ENCODE measurements at regions not wholly inside any gene's neighbourhood (a gene's known extent, or its start where the extent isn't known, plus 50 kb on each side); places are given as distances from the start of the nearest gene placed in this dataset.

DNA sequence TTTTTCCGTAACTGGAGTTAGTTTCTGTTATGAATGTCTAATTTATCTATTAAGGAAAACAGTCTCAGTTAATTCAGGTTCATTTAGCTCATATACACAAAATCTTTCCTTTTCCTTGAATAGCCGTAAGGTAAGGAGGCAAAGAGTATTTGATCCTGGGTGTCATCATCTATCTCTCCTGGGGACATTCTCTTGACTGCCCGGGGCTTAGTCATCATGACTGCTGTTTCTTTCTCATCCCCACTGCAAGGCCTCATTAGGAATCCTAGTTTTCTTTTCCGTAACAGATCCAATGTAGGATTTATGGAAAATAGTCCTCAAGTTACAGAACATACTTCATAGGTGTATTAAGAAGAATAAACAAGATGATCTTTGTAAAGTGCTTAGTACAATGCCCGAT lies 134.9 kb upstream of the CHD1 start:
- Histone ChIP-seq H3K27ac (ENCODE audit: low read length) (no peak overlapping the region), H3K36me3 (replicated peaks; ENCODE audit: insufficient read depth, low read length) (no peaks in the 10 kb centered on the region), H4K20me1 (ENCODE audit: insufficient read depth, low read length) (no peaks in the 10 kb centered on the region), H3F3A (ENCODE audit: insufficient read depth, low read length) (no peaks in the 10 kb centered on the region), H2AFZ (ENCODE audit: low read length) (no peak overlapping the region), H3K9ac (ENCODE audit: low read length) (no peak overlapping the region), H3K4me3 (ENCODE audit: low read length) (no peak overlapping the region), H3K4me1 (ENCODE audit: low read length) (peaks cover 14% of the 10 kb centered on the region), H3K4me2 (ENCODE audit: low read depth, low read length) (no peak overlapping the region), H3K9me2 (replicated peaks; ENCODE audit: insufficient read depth, low read length) (no peaks in the 10 kb centered on the region), H3K27me3 (replicated peaks; ENCODE audit: insufficient read depth, low read length) (no peaks in the 10 kb centered on the region), H3K9me3 (replicated peaks; ENCODE audit: insufficient read depth, low read length) (no peaks in the 10 kb centered on the region), H3K79me2 (ENCODE audit: low read length) (no peaks in the 10 kb centered on the region)
- TF ChIP-seq EZH2phosphoT487 (IDR thresholded peaks at IDR 0.05; ENCODE audit: low read length) = no peak
- TF ChIP-seq, protein P1, sequence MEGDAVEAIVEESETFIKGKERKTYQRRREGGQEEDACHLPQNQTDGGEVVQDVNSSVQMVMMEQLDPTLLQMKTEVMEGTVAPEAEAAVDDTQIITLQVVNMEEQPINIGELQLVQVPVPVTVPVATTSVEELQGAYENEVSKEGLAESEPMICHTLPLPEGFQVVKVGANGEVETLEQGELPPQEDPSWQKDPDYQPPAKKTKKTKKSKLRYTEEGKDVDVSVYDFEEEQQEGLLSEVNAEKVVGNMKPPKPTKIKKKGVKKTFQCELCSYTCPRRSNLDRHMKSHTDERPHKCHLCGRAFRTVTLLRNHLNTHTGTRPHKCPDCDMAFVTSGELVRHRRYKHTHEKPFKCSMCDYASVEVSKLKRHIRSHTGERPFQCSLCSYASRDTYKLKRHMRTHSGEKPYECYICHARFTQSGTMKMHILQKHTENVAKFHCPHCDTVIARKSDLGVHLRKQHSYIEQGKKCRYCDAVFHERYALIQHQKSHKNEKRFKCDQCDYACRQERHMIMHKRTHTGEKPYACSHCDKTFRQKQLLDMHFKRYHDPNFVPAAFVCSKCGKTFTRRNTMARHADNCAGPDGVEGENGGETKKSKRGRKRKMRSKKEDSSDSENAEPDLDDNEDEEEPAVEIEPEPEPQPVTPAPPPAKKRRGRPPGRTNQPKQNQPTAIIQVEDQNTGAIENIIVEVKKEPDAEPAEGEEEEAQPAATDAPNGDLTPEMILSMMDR (IDR thresholded peaks at IDR 0.05; ENCODE audit: low read length) = no peak
- no peak for TF ChIP-seq EZH2 (optimal IDR thresholded peaks at IDR 0.05; ENCODE audit: low read depth, low read length)
- DNase-seq = no peak

DNA sequence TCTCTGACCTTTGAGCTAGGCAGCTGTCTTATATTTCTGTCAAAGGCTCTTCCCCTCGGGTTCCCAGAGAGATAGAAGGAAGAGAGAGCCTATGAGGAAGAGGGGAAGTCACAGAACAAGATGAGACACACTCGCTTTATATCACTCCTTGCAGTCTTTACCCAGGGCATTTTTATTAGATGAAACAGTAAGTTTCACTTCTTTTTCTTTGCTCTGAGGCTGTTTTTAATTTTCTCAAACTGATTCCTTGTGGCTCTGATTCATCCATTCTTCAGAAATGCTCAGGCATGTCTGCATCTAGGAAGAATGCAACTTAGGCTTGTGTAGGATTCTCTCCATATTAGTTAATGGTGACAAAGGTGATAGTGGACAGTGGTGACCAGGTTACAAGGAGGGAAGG lies 132.9 kb upstream of the CHD1 start:
- no peaks in the 10 kb centered on the region for H3K79me2 ChIP-seq (ENCODE audit: low read length)
- H3K27ac ChIP-seq (ENCODE audit: low read length) = no peak overlapping the region
- H3K4me1 ChIP-seq (ENCODE audit: low read length) = peaks cover 14% of the 10 kb centered on the region
- H3K9me3 ChIP-seq (replicated peaks; ENCODE audit: insufficient read depth, low read length) = no peaks in the 10 kb centered on the region
- H3F3A ChIP-seq (ENCODE audit: insufficient read depth, low read length) = no peaks in the 10 kb centered on the region
- H2AFZ ChIP-seq (ENCODE audit: low read length) = no peak overlapping the region
- H3K9me2 ChIP-seq (replicated peaks; ENCODE audit: insufficient read depth, low read length) = no peaks in the 10 kb centered on the region
- TF ChIP-seq EZH2phosphoT487 (IDR thresholded peaks at IDR 0.05; ENCODE audit: low read length) (no peak), EZH2 (optimal IDR thresholded peaks at IDR 0.05; ENCODE audit: low read depth, low read length) (no peak)
- TF ChIP-seq, protein P1 (IDR thresholded peaks at IDR 0.05; ENCODE audit: low read length) = no peak
- no peak overlapping the region for H3K9ac ChIP-seq (ENCODE audit: low read length)
- H3K36me3 ChIP-seq (replicated peaks; ENCODE audit: insufficient read depth, low read length) = no peaks in the 10 kb centered on the region
- H3K4me2 ChIP-seq (ENCODE audit: low read depth, low read length) = no peak overlapping the region
- no peak for DNase-seq
- H3K27me3 ChIP-seq (replicated peaks; ENCODE audit: insufficient read depth, low read length) = no peaks in the 10 kb centered on the region
- no peak overlapping the region for H3K4me3 ChIP-seq (ENCODE audit: low read length)
- H4K20me1 ChIP-seq (ENCODE audit: insufficient read depth, low read length) = no peaks in the 10 kb centered on the region

DNA sequence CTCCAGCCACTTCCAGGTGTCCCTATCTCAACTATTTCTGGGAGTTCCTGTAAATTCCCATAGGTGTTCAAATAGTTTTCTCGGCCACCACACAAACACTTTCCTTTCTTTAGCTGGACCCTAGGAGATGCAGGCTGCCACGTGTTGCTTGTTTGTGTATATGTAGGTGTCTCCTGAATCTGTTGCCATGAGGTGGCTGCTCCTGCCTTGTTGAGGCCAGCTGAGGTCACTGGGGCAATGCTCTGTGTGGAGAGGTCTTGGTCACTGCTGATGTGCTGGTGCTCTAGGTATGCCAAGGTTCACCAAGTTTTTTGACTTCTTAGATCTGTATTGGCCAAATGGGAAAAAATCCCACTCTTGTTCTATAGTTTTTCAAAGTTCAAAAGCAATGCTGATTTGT lies 132.5 kb upstream of the CHD1 start:
- H3K27me3 ChIP-seq (replicated peaks; ENCODE audit: insufficient read depth, low read length) = no peaks in the 10 kb centered on the region

DNA sequence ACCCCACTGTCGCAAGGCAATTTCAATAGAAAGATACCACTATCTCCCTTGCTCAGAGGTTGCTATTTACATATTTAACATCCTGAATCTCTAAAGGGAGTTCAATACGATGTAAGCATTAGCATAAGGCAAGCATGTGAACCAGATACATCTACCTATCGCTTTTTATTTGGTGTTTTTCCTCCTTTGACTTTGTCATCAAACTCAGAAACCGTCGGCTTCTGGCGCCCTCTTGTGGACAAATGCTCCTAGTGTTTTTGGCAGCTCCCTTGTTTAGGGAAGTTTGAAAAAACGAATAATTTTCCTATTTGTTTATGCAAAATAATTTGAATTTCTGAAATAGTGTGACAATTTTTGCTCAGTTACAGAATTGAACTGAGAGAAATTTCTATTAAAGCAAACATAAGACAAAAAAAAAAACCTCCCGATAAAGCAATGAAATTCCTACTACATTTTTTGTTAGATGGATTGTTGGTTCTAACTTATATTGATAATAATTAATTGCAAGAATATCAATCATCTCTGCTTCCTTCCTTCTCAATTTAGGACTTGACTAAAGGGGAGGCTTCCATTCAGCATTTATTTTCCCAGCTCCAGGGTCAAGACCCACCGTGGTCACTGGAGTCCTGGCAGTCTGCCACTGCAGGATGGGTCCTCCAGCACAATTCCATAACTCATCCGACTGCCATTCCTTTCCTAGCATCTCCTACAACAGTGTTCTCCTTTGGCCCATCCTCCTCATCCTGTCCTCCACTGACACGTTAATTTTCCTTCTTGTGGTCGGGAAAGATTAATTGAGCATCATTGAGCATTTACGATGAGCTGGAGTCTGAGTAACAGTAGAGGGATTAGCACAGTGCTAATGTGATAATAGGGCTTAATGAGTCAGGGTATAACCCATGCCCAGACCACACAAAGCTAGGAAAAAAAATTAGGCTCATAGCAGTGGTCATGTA lies 131.8 kb upstream of the CHD1 start:
- Histone ChIP-seq H4K20me1 (ENCODE audit: insufficient read depth, low read length) (no peaks in the 10 kb centered on the region), H3K4me3 (ENCODE audit: low read length) (peak overlapping the region; percentile 13), H3K9ac (ENCODE audit: low read length) (no peak overlapping the region), H3K36me3 (replicated peaks; ENCODE audit: insufficient read depth, low read length) (no peaks in the 10 kb centered on the region), H3K9me2 (replicated peaks; ENCODE audit: insufficient read depth, low read length) (no peaks in the 10 kb centered on the region), H3K27me3 (replicated peaks; ENCODE audit: insufficient read depth, low read length) (no peaks in the 10 kb centered on the region), H3K27ac (ENCODE audit: low read length) (no peak overlapping the region), H3K79me2 (ENCODE audit: low read length) (no peaks in the 10 kb centered on the region), H3K4me2 (ENCODE audit: low read depth, low read length) (peak overlapping the region; percentile 42; the same call in 1 of the 2 replicates), H3F3A (ENCODE audit: insufficient read depth, low read length) (no peaks in the 10 kb centered on the region), H3K4me1 (ENCODE audit: low read length) (peaks cover 12% of the 10 kb centered on the region), H2AFZ (ENCODE audit: low read length) (0 out of 2 replicates have a peak overlapping the region, but pooled peaks have one; percentile 9), H3K9me3 (replicated peaks; ENCODE audit: insufficient read depth, low read length) (no peaks in the 10 kb centered on the region)
- DNase-seq = peak; percentile 76
- TF ChIP-seq EZH2 (optimal IDR thresholded peaks at IDR 0.05; ENCODE audit: low read depth, low read length) (no peak), EZH2phosphoT487 (IDR thresholded peaks at IDR 0.05; ENCODE audit: low read length) (no peak)
- TF ChIP-seq, protein P1 (IDR thresholded peaks at IDR 0.05; ENCODE audit: low read length) = peak; percentile 89

More for the DNA sequence above, 132.5 kb upstream of the CHD1 start:
- H3K4me3 ChIP-seq (ENCODE audit: low read length) = no peak overlapping the region
- no peak overlapping the region for H2AFZ ChIP-seq (ENCODE audit: low read length)
- H3K9me3 ChIP-seq (replicated peaks; ENCODE audit: insufficient read depth, low read length) = no peaks in the 10 kb centered on the region
- H3K9ac ChIP-seq (ENCODE audit: low read length) = no peak overlapping the region
- no peaks in the 10 kb centered on the region for H3K9me2 ChIP-seq (replicated peaks; ENCODE audit: insufficient read depth, low read length)
- DNase-seq = no peak
- H3K79me2 ChIP-seq (ENCODE audit: low read length) = no peaks in the 10 kb centered on the region
- no peaks in the 10 kb centered on the region for H4K20me1 ChIP-seq (ENCODE audit: insufficient read depth, low read length)
- TF ChIP-seq EZH2phosphoT487 (IDR thresholded peaks at IDR 0.05; ENCODE audit: low read length) = no peak
- H3F3A ChIP-seq (ENCODE audit: insufficient read depth, low read length) = no peaks in the 10 kb centered on the region
- H3K4me2 ChIP-seq (ENCODE audit: low read depth, low read length) = no peak overlapping the region
- peaks cover 14% of the 10 kb centered on the region for H3K4me1 ChIP-seq (ENCODE audit: low read length)
- H3K36me3 ChIP-seq (replicated peaks; ENCODE audit: insufficient read depth, low read length) = no peaks in the 10 kb centered on the region
- no peak overlapping the region for H3K27ac ChIP-seq (ENCODE audit: low read length)

All from MM.1S (cell line).